ENCODE measurements at regions not wholly inside any gene's neighbourhood (a gene's known extent, or its start where the extent isn't known, plus 50 kb on each side); places are given as distances from the start of the nearest gene placed in this dataset.
"Not testable (repeated sequence)": the region's sequence is repeated elsewhere in the genome, so short reads cannot be mapped to it uniquely, and the experiment has no call there.

GRCh38 chr13:87814403-87814802, 143.2 kb downstream of the SLITRK5 start:
- Histone ChIP-seq H3K27me3 (ENCODE audit: control insufficient read depth, insufficient read depth, low read length) (peaks cover 3% of the 10 kb centered on the region), H3K9ac (ENCODE audit: low read depth, low read length) (no peak overlapping the region), H3K9me3 (ENCODE audit: control insufficient read depth, insufficient read depth, low read length) (no peaks in the 10 kb centered on the region), H3K4me3 (ENCODE audit: low read depth, low read length) (no peak overlapping the region), H3K36me3 (ENCODE audit: control insufficient read depth, insufficient read depth, low read length) (no peaks in the 10 kb centered on the region), H3K4me1 (ENCODE audit: control insufficient read depth, insufficient read depth, low read length) (no peaks in the 10 kb centered on the region)

- Histone ChIP-seq H3K36me3 (ENCODE audit: control insufficient read depth, insufficient read depth, low read length) (no peaks in the 10 kb centered on the region), H3K4me1 (ENCODE audit: control insufficient read depth, insufficient read depth, low read length) (no peaks in the 10 kb centered on the region), H3K4me3 (ENCODE audit: low read depth, low read length) (no peak overlapping the region), H3K9ac (ENCODE audit: low read depth, low read length) (no peak overlapping the region), H3K9me3 (ENCODE audit: control insufficient read depth, insufficient read depth, low read length) (no peaks in the 10 kb centered on the region), H3K27me3 (ENCODE audit: control insufficient read depth, insufficient read depth, low read length) (no peaks in the 10 kb centered on the region)
These were observed 149.1 kb downstream of the SLITRK5 start for GRCh38 chr13:87820241-87820640.

DNA sequence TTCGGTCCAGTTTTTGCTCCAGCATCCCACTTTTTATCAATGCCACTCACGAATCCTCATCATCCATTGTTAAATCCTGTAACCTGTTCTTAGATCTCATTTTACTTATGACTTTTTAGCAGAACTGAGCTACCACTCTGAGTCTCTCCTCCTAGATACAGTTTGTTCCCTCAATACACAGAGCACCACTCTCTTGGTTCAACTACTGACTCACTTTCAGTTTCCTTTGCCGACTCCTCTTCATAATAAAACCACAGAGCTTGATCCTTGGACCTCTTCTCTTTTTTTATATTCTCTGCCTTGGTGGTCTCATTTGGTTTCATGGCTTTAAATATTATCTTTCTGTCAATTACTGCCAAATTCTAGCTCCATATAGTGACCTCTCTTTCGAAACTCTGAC, 150.3 kb downstream of the SLITRK5 start:
- H3K27me3 ChIP-seq (ENCODE audit: control insufficient read depth, insufficient read depth, low read length): no peaks in the 10 kb centered on the region
- H3K9me3 ChIP-seq (ENCODE audit: control insufficient read depth, insufficient read depth, low read length): no peaks in the 10 kb centered on the region
- no peaks in the 10 kb centered on the region for H3K4me1 ChIP-seq (ENCODE audit: control insufficient read depth, insufficient read depth, low read length)
- H3K9ac ChIP-seq (ENCODE audit: low read depth, low read length): no peak overlapping the region
- no peak overlapping the region for H3K4me3 ChIP-seq (ENCODE audit: low read depth, low read length)
- H3K36me3 ChIP-seq (ENCODE audit: control insufficient read depth, insufficient read depth, low read length): no peaks in the 10 kb centered on the region

DNA sequence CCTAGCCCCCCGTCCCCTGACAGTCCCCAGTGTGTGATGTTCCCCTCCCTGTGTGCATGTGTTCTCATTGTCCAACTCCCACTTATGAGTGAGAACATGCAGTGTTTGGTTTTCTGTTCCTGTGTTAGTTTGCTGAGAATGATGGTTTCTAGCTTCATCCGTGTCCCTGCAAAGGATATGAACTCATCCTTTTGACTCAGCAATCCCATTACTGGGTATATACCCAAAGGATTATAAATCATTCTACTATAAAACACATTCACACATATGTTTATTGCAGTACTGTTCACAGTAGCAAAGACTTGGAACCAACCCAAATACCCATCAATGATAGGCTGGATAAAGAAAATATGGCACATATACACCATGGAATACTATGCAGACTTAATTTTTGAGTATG, 155.1 kb downstream of the SLITRK5 start:
- H3K9ac ChIP-seq (ENCODE audit: low read depth, low read length); H3K27me3 ChIP-seq (ENCODE audit: control insufficient read depth, insufficient read depth, low read length); H3K36me3 ChIP-seq (ENCODE audit: control insufficient read depth, insufficient read depth, low read length); H3K9me3 ChIP-seq (ENCODE audit: control insufficient read depth, insufficient read depth, low read length); H3K4me3 ChIP-seq (ENCODE audit: low read depth, low read length); H3K4me1 ChIP-seq (ENCODE audit: control insufficient read depth, insufficient read depth, low read length): not testable (repeated sequence)

DNA sequence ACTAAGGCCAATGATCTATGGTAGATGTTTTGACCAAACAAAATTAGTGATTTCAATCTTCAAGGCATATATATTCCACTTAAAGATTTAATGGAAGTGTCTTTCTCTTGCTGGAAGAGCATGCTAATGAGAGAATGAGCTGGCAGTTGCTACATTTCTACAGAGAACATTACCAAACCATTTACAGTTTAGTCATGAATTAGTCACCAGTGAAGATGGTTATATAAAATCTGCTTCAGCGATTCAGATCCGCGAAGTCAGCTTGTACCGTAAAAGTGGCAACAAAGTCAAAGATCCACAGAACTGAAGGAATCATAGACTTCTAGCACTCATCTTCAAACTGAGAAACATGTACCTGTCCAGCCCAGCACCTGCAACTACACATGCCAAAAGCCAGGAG, 156.3 kb downstream of the SLITRK5 start:
- Histone ChIP-seq H3K9me3 (ENCODE audit: control insufficient read depth, insufficient read depth, low read length) (no peaks in the 10 kb centered on the region), H3K9ac (ENCODE audit: low read depth, low read length) (no peak overlapping the region), H3K4me3 (ENCODE audit: low read depth, low read length) (no peak overlapping the region), H3K27me3 (ENCODE audit: control insufficient read depth, insufficient read depth, low read length) (no peaks in the 10 kb centered on the region), H3K4me1 (ENCODE audit: control insufficient read depth, insufficient read depth, low read length) (no peaks in the 10 kb centered on the region), H3K36me3 (ENCODE audit: control insufficient read depth, insufficient read depth, low read length) (no peaks in the 10 kb centered on the region)

GRCh38 chr13:87837522-87837921, 166.4 kb downstream of the SLITRK5 start:
- Histone ChIP-seq H3K36me3 (ENCODE audit: control insufficient read depth, insufficient read depth, low read length) (no peaks in the 10 kb centered on the region), H3K9me3 (ENCODE audit: control insufficient read depth, insufficient read depth, low read length) (no peaks in the 10 kb centered on the region), H3K4me3 (ENCODE audit: low read depth, low read length) (no peak overlapping the region), H3K9ac (ENCODE audit: low read depth, low read length) (no peak overlapping the region), H3K27me3 (ENCODE audit: control insufficient read depth, insufficient read depth, low read length) (no peaks in the 10 kb centered on the region), H3K4me1 (ENCODE audit: control insufficient read depth, insufficient read depth, low read length) (no peaks in the 10 kb centered on the region)

DNA sequence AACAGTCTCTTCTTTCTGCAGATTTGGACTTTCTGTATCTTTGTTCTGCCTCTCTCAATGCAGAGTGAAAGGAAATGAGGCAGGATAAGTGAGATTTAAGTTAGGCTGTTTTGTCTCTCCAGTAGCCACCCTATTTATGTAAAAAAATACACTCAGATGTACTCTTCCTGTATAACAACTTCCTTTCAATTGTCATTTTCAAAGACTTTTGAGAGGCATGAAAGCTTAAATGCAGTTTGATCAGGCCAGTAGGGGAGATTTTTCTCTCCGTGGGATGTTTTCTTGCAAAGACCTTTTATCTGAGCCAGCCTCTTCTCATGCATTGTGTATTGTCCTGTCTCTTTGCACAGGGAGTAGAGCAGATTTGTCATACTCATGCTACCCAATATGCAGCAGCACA, 166.8 kb downstream of the SLITRK5 start:
- H3K9me3 ChIP-seq (ENCODE audit: control insufficient read depth, insufficient read depth, low read length): no peaks in the 10 kb centered on the region

GRCh38 chr13:87851410-87851809, 180.2 kb downstream of the SLITRK5 start:
- Histone ChIP-seq H3K9ac (ENCODE audit: low read depth, low read length) (no peak overlapping the region), H3K9me3 (ENCODE audit: control insufficient read depth, insufficient read depth, low read length) (no peaks in the 10 kb centered on the region), H3K36me3 (ENCODE audit: control insufficient read depth, insufficient read depth, low read length) (no peaks in the 10 kb centered on the region), H3K27me3 (ENCODE audit: control insufficient read depth, insufficient read depth, low read length) (no peaks in the 10 kb centered on the region), H3K4me1 (ENCODE audit: control insufficient read depth, insufficient read depth, low read length) (no peaks in the 10 kb centered on the region), H3K4me3 (ENCODE audit: low read depth, low read length) (no peak overlapping the region)

More for the DNA sequence above, 166.8 kb downstream of the SLITRK5 start:
- no peaks in the 10 kb centered on the region for H3K27me3 ChIP-seq (ENCODE audit: control insufficient read depth, insufficient read depth, low read length)
- no peaks in the 10 kb centered on the region for H3K36me3 ChIP-seq (ENCODE audit: control insufficient read depth, insufficient read depth, low read length)
- no peaks in the 10 kb centered on the region for H3K4me1 ChIP-seq (ENCODE audit: control insufficient read depth, insufficient read depth, low read length)
- H3K4me3 ChIP-seq (ENCODE audit: low read depth, low read length): no peak overlapping the region
- no peak overlapping the region for H3K9ac ChIP-seq (ENCODE audit: low read depth, low read length)

GRCh38 chr13:87855553-87855952, 184.4 kb downstream of the SLITRK5 start:
- Histone ChIP-seq H3K4me1 (ENCODE audit: control insufficient read depth, insufficient read depth, low read length) (no peaks in the 10 kb centered on the region), H3K9ac (ENCODE audit: low read depth, low read length) (no peak overlapping the region), H3K36me3 (ENCODE audit: control insufficient read depth, insufficient read depth, low read length) (no peaks in the 10 kb centered on the region), H3K9me3 (ENCODE audit: control insufficient read depth, insufficient read depth, low read length) (no peaks in the 10 kb centered on the region), H3K27me3 (ENCODE audit: control insufficient read depth, insufficient read depth, low read length) (no peaks in the 10 kb centered on the region), H3K4me3 (ENCODE audit: low read depth, low read length) (no peak overlapping the region)

DNA sequence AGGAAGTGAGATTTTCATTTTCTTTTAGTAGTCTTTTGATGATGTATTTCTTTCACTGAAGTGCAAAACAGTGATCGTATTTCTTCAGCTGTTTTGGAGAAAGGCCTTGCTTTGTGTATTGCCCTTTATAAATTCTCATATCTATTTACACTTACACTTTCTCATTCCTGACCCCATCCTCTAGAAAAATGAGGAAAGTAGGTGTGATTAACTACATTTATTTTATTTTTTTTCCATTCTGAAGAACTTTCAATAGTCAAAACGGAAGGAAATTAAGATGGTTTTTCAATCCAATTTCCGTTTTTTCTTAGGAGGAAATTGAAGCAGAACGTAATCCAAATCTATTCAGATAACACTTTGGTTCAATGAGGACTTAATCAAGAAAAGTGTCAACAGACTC, 188.1 kb downstream of the SLITRK5 start:
- no peaks in the 10 kb centered on the region for H3K36me3 ChIP-seq (ENCODE audit: control insufficient read depth, insufficient read depth, low read length)
- H3K4me1 ChIP-seq (ENCODE audit: control insufficient read depth, insufficient read depth, low read length): no peaks in the 10 kb centered on the region
- no peak overlapping the region for H3K4me3 ChIP-seq (ENCODE audit: low read depth, low read length)
- no peaks in the 10 kb centered on the region for H3K27me3 ChIP-seq (ENCODE audit: control insufficient read depth, insufficient read depth, low read length)
- no peak overlapping the region for H3K9ac ChIP-seq (ENCODE audit: low read depth, low read length)
- no peaks in the 10 kb centered on the region for H3K9me3 ChIP-seq (ENCODE audit: control insufficient read depth, insufficient read depth, low read length)

DNA sequence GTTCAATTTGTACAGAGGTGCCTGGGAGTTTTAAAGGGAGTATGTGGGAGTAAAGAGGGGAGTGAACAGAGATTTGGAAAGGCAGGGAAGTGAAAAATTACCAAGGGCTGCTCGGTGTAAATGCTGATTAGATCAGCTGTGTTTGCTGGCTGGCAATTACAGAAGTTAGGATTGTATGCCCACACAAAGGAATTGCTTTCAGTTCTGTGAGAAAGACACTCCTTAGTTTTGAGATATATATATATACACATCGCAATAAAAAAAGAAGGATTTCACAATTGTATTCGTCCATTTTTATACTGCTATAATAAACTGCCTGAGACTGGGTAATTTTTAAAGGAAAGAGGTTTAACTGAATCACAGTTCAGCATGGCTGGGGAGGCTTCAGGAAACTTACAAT, 196.3 kb downstream of the SLITRK5 start:
- Histone ChIP-seq H3K4me3 (ENCODE audit: low read depth, low read length) (no peak overlapping the region), H3K9me3 (ENCODE audit: control insufficient read depth, insufficient read depth, low read length) (no peaks in the 10 kb centered on the region)

GRCh38 chr13:87868731-87869130, 197.6 kb downstream of the SLITRK5 start:
- no peaks in the 10 kb centered on the region for H3K27me3 ChIP-seq (ENCODE audit: control insufficient read depth, insufficient read depth, low read length)
- no peak overlapping the region for H3K9ac ChIP-seq (ENCODE audit: low read depth, low read length)
- H3K4me3 ChIP-seq (ENCODE audit: low read depth, low read length): no peak overlapping the region
- H3K4me1 ChIP-seq (ENCODE audit: control insufficient read depth, insufficient read depth, low read length): no peaks in the 10 kb centered on the region
- H3K36me3 ChIP-seq (ENCODE audit: control insufficient read depth, insufficient read depth, low read length): no peaks in the 10 kb centered on the region
- no peaks in the 10 kb centered on the region for H3K9me3 ChIP-seq (ENCODE audit: control insufficient read depth, insufficient read depth, low read length)

More for the DNA sequence above, 196.3 kb downstream of the SLITRK5 start:
- H3K27me3 ChIP-seq (ENCODE audit: control insufficient read depth, insufficient read depth, low read length): no peaks in the 10 kb centered on the region
- no peaks in the 10 kb centered on the region for H3K4me1 ChIP-seq (ENCODE audit: control insufficient read depth, insufficient read depth, low read length)
- H3K9ac ChIP-seq (ENCODE audit: low read depth, low read length): no peak overlapping the region
- H3K36me3 ChIP-seq (ENCODE audit: control insufficient read depth, insufficient read depth, low read length): no peaks in the 10 kb centered on the region

GRCh38 chr13:87872813-87873212, 201.6 kb downstream of the SLITRK5 start:
- no peaks in the 10 kb centered on the region for H3K27me3 ChIP-seq (ENCODE audit: control insufficient read depth, insufficient read depth, low read length)
- no peak overlapping the region for H3K9ac ChIP-seq (ENCODE audit: low read depth, low read length)
- no peaks in the 10 kb centered on the region for H3K9me3 ChIP-seq (ENCODE audit: control insufficient read depth, insufficient read depth, low read length)
- no peaks in the 10 kb centered on the region for H3K4me1 ChIP-seq (ENCODE audit: control insufficient read depth, insufficient read depth, low read length)
- H3K36me3 ChIP-seq (ENCODE audit: control insufficient read depth, insufficient read depth, low read length): no peaks in the 10 kb centered on the region
- H3K4me3 ChIP-seq (ENCODE audit: low read depth, low read length): no peak overlapping the region
